HEK293 (cell line): ENCODE measurements at regions not wholly inside any gene's neighbourhood (a gene's known extent, or its start where the extent isn't known, plus 50 kb on each side); places are given as distances from the start of the nearest gene placed in this dataset.

Experiments
- CTCF ChIA-PET: fragments of 350-600 bp; formaldehyde crosslinking; extraction: SDS; loops from one replicate; lab custom pipeline; 2021; ENCODE audit warnings: antibody characterized with exemption; lab: Yijun Ruan, JAX
- POLR2A ChIA-PET: fragments of 300-600 bp; formaldehyde crosslinking; extraction: SDS; loops from one replicate; lab custom pipeline; 2020; ENCODE audit warnings: antibody characterized with exemption, inconsistent platforms; lab: Yijun Ruan, JAX
- H3K27ac ChIP-seq: fragments of 200-500 bp; sonication (Bioruptor generic); 2 replicates; pipeline ENCODE4 v1.5.1; 2014; ENCODE audit warnings: low read depth, low read length, control low read depth, inconsistent platforms; ENCODE audit errors: extremely low read depth
- H3K36me3 ChIP-seq, 2 experiments: fragments of 200-500 bp in 1 of 2; sonication (Bioruptor generic) in 1 of 2; 1 replicate in 1 of 2; 2 replicates in 1 of 2; pipeline ENCODE4 v1.5.1; 2014 to 2017; ENCODE audit warnings: inconsistent platforms in 2 of 2, low read length in 2 of 2; ENCODE audit not compliant: control insufficient read depth in 2 of 2, insufficient read depth in 1 of 2
- H3K4me1 ChIP-seq: fragments of 200-500 bp; sonication (Bioruptor generic); 2 replicates; pipeline ENCODE4 v1.5.1; 2014; ENCODE audit warnings: mild to moderate bottlenecking, low read length, inconsistent platforms; ENCODE audit not compliant: control insufficient read depth, insufficient read depth
- H3K4me3 ChIP-seq: 2 replicates; pipeline ENCODE4 v1.5.1; 2011; ENCODE audit warnings: low read depth, mild to moderate bottlenecking, control low read depth, low read length, moderate library complexity
- H3K9me3 ChIP-seq: fragments of 200-500 bp; sonication (Bioruptor generic); 2 replicates; pipeline ENCODE4 v1.5.1; 2014; ENCODE audit warnings: low read depth, low read length, inconsistent platforms; ENCODE audit not compliant: control insufficient read depth, insufficient read depth
- BCL6B ChIP-seq: fragments of 450-650 bp; formaldehyde crosslinking; IDR thresholded peaks from 2 replicates; pipeline ENCODE4 v1.5.1; 2017; ENCODE audit warnings: missing biosample characterization, missing genetic modification characterization
- EGR2 ChIP-seq: fragments of 450-650 bp; formaldehyde crosslinking; IDR thresholded peaks from 2 replicates; pipeline ENCODE4 v1.5.1; 2016; ENCODE audit warnings: low read depth, missing biosample characterization, missing genetic modification characterization
- REPIN1 ChIP-seq: fragments of 450-650 bp; formaldehyde crosslinking; IDR thresholded peaks from 2 replicates; pipeline ENCODE4 v1.5.1; 2017; ENCODE audit warnings: missing biosample characterization, missing genetic modification characterization, low read depth
- SALL2 ChIP-seq: fragments of 450-650 bp; formaldehyde crosslinking; IDR thresholded peaks from 2 replicates; pipeline ENCODE4 v1.5.0; 2017; ENCODE audit warnings: missing biosample characterization, mild to moderate bottlenecking, missing genetic modification characterization, borderline replicate concordance
- SETDB1 ChIP-seq: IDR thresholded peaks from one replicate; pipeline ENCODE4 v1.6.1; 2017; ENCODE audit warnings: mild to moderate bottlenecking, low read length, moderate library complexity, mixed read lengths; ENCODE audit not compliant: insufficient read length
- ZBTB20 ChIP-seq: fragments of 450-650 bp; formaldehyde crosslinking; IDR thresholded peaks from 2 replicates; pipeline ENCODE4 v1.5.1; 2016; ENCODE audit warnings: missing biosample characterization, missing genetic modification characterization
- ZBTB26 ChIP-seq: fragments of 450-650 bp; formaldehyde crosslinking; optimal IDR thresholded peaks from 2 replicates; pipeline ENCODE3; 2016; ENCODE audit warnings: missing biosample characterization, mild to moderate bottlenecking, missing genetic modification characterization
- ZFP3 ChIP-seq: fragments of 450-650 bp; formaldehyde crosslinking; IDR thresholded peaks from 2 replicates; pipeline ENCODE4 v1.5.1; 2016; ENCODE audit warnings: low read depth, missing biosample characterization, missing genetic modification characterization
- ZIC2 ChIP-seq: fragments of 450-650 bp; formaldehyde crosslinking; IDR thresholded peaks from 2 replicates; pipeline ENCODE4 v1.5.1; 2016; ENCODE audit warnings: missing biosample characterization, missing genetic modification characterization
- ZNF138 ChIP-seq: fragments of 450-650 bp; formaldehyde crosslinking; IDR thresholded peaks from 2 replicates; pipeline ENCODE4 v1.5.1; 2016; ENCODE audit warnings: missing biosample characterization, missing genetic modification characterization, borderline replicate concordance
- ZNF157 ChIP-seq: fragments of 450-650 bp; formaldehyde crosslinking; IDR thresholded peaks from 2 replicates; pipeline ENCODE4 v1.5.1; 2016; ENCODE audit warnings: missing biosample characterization, missing genetic modification characterization
- ZNF175 ChIP-seq: fragments of 450-650 bp; formaldehyde crosslinking; IDR thresholded peaks from 2 replicates; pipeline ENCODE4 v1.5.1; 2016; ENCODE audit warnings: missing biosample characterization, missing genetic modification characterization
- ZNF202 ChIP-seq: fragments of 450-650 bp; formaldehyde crosslinking; IDR thresholded peaks from 2 replicates; pipeline ENCODE4 v1.5.1; 2016; ENCODE audit warnings: missing biosample characterization, missing genetic modification characterization, borderline replicate concordance
- ZNF223 ChIP-seq: fragments of 450-650 bp; formaldehyde crosslinking; IDR thresholded peaks from 2 replicates; pipeline ENCODE4 v1.5.1; 2016; ENCODE audit warnings: missing biosample characterization, missing genetic modification characterization
- ZNF37A ChIP-seq: fragments of 450-650 bp; IDR thresholded peaks from 2 replicates; pipeline ENCODE4 v1.5.1; 2018; ENCODE audit warnings: missing biosample characterization, missing genetic modification characterization
- ZNF398 ChIP-seq: fragments of 450-650 bp; formaldehyde crosslinking; IDR thresholded peaks from 2 replicates; pipeline ENCODE4 v1.5.1; 2017; ENCODE audit warnings: missing biosample characterization, missing genetic modification characterization
- ZNF571 ChIP-seq: fragments of 450-650 bp; formaldehyde crosslinking; IDR thresholded peaks from 2 replicates; pipeline ENCODE4 v1.5.0; 2017; ENCODE audit warnings: missing biosample characterization, missing genetic modification characterization
- ZNF585B ChIP-seq: fragments of 450-650 bp; formaldehyde crosslinking; IDR thresholded peaks from 2 replicates; pipeline ENCODE4 v1.5.1; 2016; ENCODE audit warnings: missing biosample characterization, missing genetic modification characterization
- ZNF600 ChIP-seq: fragments of 450-650 bp; formaldehyde crosslinking; IDR thresholded peaks from 2 replicates; pipeline ENCODE4 v1.5.1; 2016; ENCODE audit warnings: missing biosample characterization, missing genetic modification characterization
- ZNF621 ChIP-seq: fragments of 450-650 bp; formaldehyde crosslinking; IDR thresholded peaks from 2 replicates; pipeline ENCODE4 v1.5.1; 2017; ENCODE audit warnings: missing biosample characterization, missing genetic modification characterization
- ZNF629 ChIP-seq: fragments of 450-650 bp; formaldehyde crosslinking; IDR thresholded peaks from 2 replicates; pipeline ENCODE4 v1.5.1; 2017; ENCODE audit warnings: missing biosample characterization, missing genetic modification characterization
- ZNF645 ChIP-seq: fragments of 450-650 bp; formaldehyde crosslinking; IDR thresholded peaks from 2 replicates; pipeline ENCODE4; 2016; ENCODE audit warnings: missing biosample characterization, missing genetic modification characterization
- ZNF654 ChIP-seq: fragments of 450-650 bp; formaldehyde crosslinking; IDR thresholded peaks from 2 replicates; pipeline ENCODE4 v1.5.1; 2016; ENCODE audit warnings: low read depth, missing biosample characterization, missing genetic modification characterization
- ZNF660 ChIP-seq: fragments of 450-650 bp; IDR thresholded peaks from 2 replicates; pipeline ENCODE4 v1.5.1; 2018; ENCODE audit warnings: missing biosample characterization, mild to moderate bottlenecking, missing genetic modification characterization
- ZNF791 ChIP-seq: fragments of 450-650 bp; formaldehyde crosslinking; IDR thresholded peaks from 2 replicates; pipeline ENCODE4 v1.5.1; 2016; ENCODE audit warnings: missing biosample characterization, missing genetic modification characterization
- ZSCAN23 ChIP-seq: fragments of 450-650 bp; formaldehyde crosslinking; IDR thresholded peaks from 2 replicates; pipeline ENCODE4 v1.5.1; 2016; ENCODE audit warnings: missing biosample characterization, missing genetic modification characterization
- ZSCAN4 ChIP-seq: fragments of 450-650 bp; formaldehyde crosslinking; IDR thresholded peaks from 2 replicates; pipeline ENCODE4 v1.5.1; 2017; ENCODE audit warnings: missing biosample characterization, missing genetic modification characterization

GRCh38 chr5:93926831-93927620 lies 185.6 kb upstream of the POU5F2 start (continued):
- TF ChIP-seq ZNF600 (tag by site-specific recombination) (no peak), ZNF223 (tag by site-specific recombination) (no peak), ZSCAN23 (tag by site-specific recombination) (no peak)

- H3K27ac ChIP-seq: no peak overlapping the region
- no peaks in the 10 kb centered on the region for H3K9me3 ChIP-seq
- H3K36me3 ChIP-seq: no peaks in the 10 kb centered on the region
- ChIA-PET POLR2A (no interaction called here), CTCF (interaction anchor here (0.7 to 1.5 kb wide), 3 partner anchors 10 to 16 kb away, joined by 3 to 5 read pairs (median 4); no protein-coding TSS in a partner anchor)
- TF ChIP-seq ZNF629 (tag by site-specific recombination): no peak
- no peak for TF ChIP-seq BCL6B (tag by site-specific recombination)
- no peak for TF ChIP-seq ZBTB20 (tag by site-specific recombination)
- TF ChIP-seq ZNF571: no peak
- TF ChIP-seq ZNF157 (tag by site-specific recombination): no peak
- no peak for TF ChIP-seq REPIN1
- no peak for TF ChIP-seq ZNF645 (tag by site-specific recombination)
- no peak for TF ChIP-seq EGR2 (tag by site-specific recombination)
- H3K4me3 ChIP-seq: no peak overlapping the region
- no peaks in the 10 kb centered on the region for H3K4me1 ChIP-seq
Observed at GRCh38 chr5:93925321-93925720, 183.9 kb upstream of the POU5F2 start.

- Histone ChIP-seq H3K4me3 (no peak overlapping the region), H3K36me3 (no peaks in the 10 kb centered on the region), H3K27ac (no peak overlapping the region), H3K9me3 (no peaks in the 10 kb centered on the region), H3K4me1 (no peaks in the 10 kb centered on the region)
- ChIA-PET CTCF (interaction anchor here (1.4 kb wide), 1 partner anchor 9 kb away, joined by 5 read pairs; no protein-coding TSS in a partner anchor), POLR2A (no interaction called here)
- no peak for TF ChIP-seq ZNF175 (tag by site-specific recombination)
- no peak for TF ChIP-seq ZNF654 (tag by site-specific recombination)
- no peak for TF ChIP-seq ZNF398
- TF ChIP-seq ZFP3 (tag by site-specific recombination): no peak
- TF ChIP-seq ZIC2: no peak
- TF ChIP-seq ZNF37A (tag by site-specific recombination): no peak
- TF ChIP-seq ZNF585B (tag by site-specific recombination): no peak
- TF ChIP-seq SETDB1: no peak
- TF ChIP-seq SALL2 (tag by site-specific recombination): no peak
- no peak for TF ChIP-seq ZNF791 (tag by site-specific recombination)
- TF ChIP-seq ZNF202 (tag by site-specific recombination): no peak
- no peak for TF ChIP-seq ZNF621 (tag by site-specific recombination)
- no peak for TF ChIP-seq ZNF138 (tag by site-specific recombination)
- TF ChIP-seq ZNF660 (tag by site-specific recombination): no peak
- TF ChIP-seq ZBTB26 (tag by site-specific recombination): no peak
- no peak for TF ChIP-seq ZSCAN4 (tag by site-specific recombination)
Observed at GRCh38 chr5:93924628-93925027, 183.2 kb upstream of the POU5F2 start.
